Heart right ventricle (tissue), 16 donors: ENCODE measurements at regions not wholly inside any gene's neighbourhood (a gene's known extent, or its start where the extent isn't known, plus 50 kb on each side); places are given as distances from the start of the nearest gene placed in this dataset.

Experiments used
- ATAC-seq, 8 donors: fragments of 200-7000 bp; cut with Tn5 transposase; one replicate each; pipeline ENCODE4 v1.9.1; 2020; ENCODE audit warnings: mild to moderate bottlenecking in 8 of 8, moderate library complexity in 8 of 8, moderate number of reproducible peaks in 1 of 8
- DNase-seq, 2 donors: peaks; one replicate each; pipeline ENCODE4 v3.0.0-alpha.2; 2020
- H3K27ac ChIP-seq, 10 donors: fragments of 200-600 bp; sonication (generic) in 2 of 10; one replicate each; pipeline versions ENCODE4 v1.5.0 to v1.8.0; 2020 to 2022; ENCODE audit warnings: mild to moderate bottlenecking in 3 of 10
- H3K27me3 ChIP-seq, 7 donors: fragments of 200-600 bp; one replicate each; pipeline ENCODE4 v1.8.0; 2021 to 2022; ENCODE audit warnings: mild to moderate bottlenecking in 2 of 7
- H3K36me3 ChIP-seq, 9 donors: fragments of 200-600 bp; sonication (generic) in 1 of 9; one replicate each; pipeline versions ENCODE4 v1.5.0 to v1.8.0; 2020 to 2022; ENCODE audit warnings: mild to moderate bottlenecking in 2 of 9
- H3K4me1 ChIP-seq, 9 donors: fragments of 200-600 bp; sonication (generic) in 1 of 9; one replicate each; pipeline versions ENCODE4 v1.5.0 to v1.8.0; 2020 to 2022; ENCODE audit warnings: mild to moderate bottlenecking in 4 of 9
- H3K4me3 ChIP-seq, 10 donors: fragments of 200-600 bp; sonication (generic) in 2 of 10; one replicate each; pipeline versions ENCODE4 v1.5.0 to v1.8.0; 2020 to 2022; ENCODE audit warnings: mild to moderate bottlenecking in 7 of 10, moderate library complexity in 2 of 10
- H3K9me3 ChIP-seq, 11 donors: fragments of 200-600 bp in 10 of 11; sonication (generic) in 2 of 11; one replicate each; pipeline versions ENCODE4 v1.5.0 to v1.8.0; 2013 to 2022; ENCODE audit warnings: mild to moderate bottlenecking in 2 of 11, control low read depth in 1 of 11, moderate library complexity in 1 of 11
- CTCF ChIP-seq, 9 donors: fragments of 200-600 bp; sonication (generic) in 2 of 9; IDR thresholded peaks; one replicate each; pipeline versions ENCODE4 v1.5.0 to v1.8.0; 2021 to 2022; ENCODE audit warnings: antibody characterized with exemption in 9 of 9, mild to moderate bottlenecking in 5 of 9, moderate library complexity in 1 of 9
- WGBS, 2 donors: extraction: QIAGEN DNeasy Blood & Tissue Kit; methylation state at CpG; one replicate each; pipeline ENCODE4 v1.1.7; 2013; ENCODE audit warnings: inconsistent platforms in 1 of 2; 5-methylcytosine and 5-hydroxymethylcytosine counted together
- intact Hi-C, 10 donors: fragments of 100-400 bp; cut with DNase I; formaldehyde crosslinking; loops; one replicate each; pipeline versions ENCODE4 v1.11.1 to v1.14.2; 2022
- donor health status: Arrhythmogenic right ventricular cardiomyopathy.
- donor health status: ischemic (EF 13 %, LVEDD 7.1; RV severe dilation, severe dysfunction).
- donor health status: healthy with polysubstance abuse.
- donor health status: DM: no; HTN: yes; CAD: no.
- donor health status: DM: no; HTN: no; CAD: no.
- donor health status: ischemic (EF 25% LVEDD 6.9; RV normal size, moderate dysfunction).
- donor health status: ischemic (EF 25% LVEDD 5.7; RV mildly dilated, moderate dysfunction).
- donor health status: healthy.
- donor health status: DM: yes; HTN: yes; CAD: no.
- donor health status: Ischemic cardiomyopathy.
- donor health status: ischemic (EF 35%, LVEDD 5.7; RV mildly dilated, moderate dysfunction).
- donor health status: nonischemic (EF 11% LVEDD 7.7; RV severe dilation, severe dysfunction).
- donor health status: DM: yes; HTN: yes; CAD: no.
- donor health status: PGD.
- donor health status: ischemic (EF 29% LVEDD 5.4; RV normal size, mild dysfunction).
- donor health status: nonischemic (EF 23%, LVEDD 6.1; RV moderate dilation, normal function).

- no peak for TF ChIP-seq CTCF (IDR thresholded peaks at IDR 0.05)
- 100% methylated on average over 1 of the region's 1 CpG for WGBS, 2 donors
- Histone ChIP-seq H3K27me3 (no peaks in the 10 kb centered on the region), H3K27ac (no peak overlapping the region), H3K4me1 (no peaks in the 10 kb centered on the region), H3K4me3 (no peak overlapping the region), H3K36me3 (no peaks in the 10 kb centered on the region), H3K9me3 (no peaks in the 10 kb centered on the region)
- intact Hi-C loops, result no loop called here
- ATAC-seq (no peak), DNase-seq (no peak)
Measured at GRCh38 chr13:59521549-59521948, 642.2 kb downstream of the DIAPH3 start.

GRCh38 chr13:59522652-59523051 lies 641.1 kb downstream of the DIAPH3 start:
- TF ChIP-seq CTCF (IDR thresholded peaks at IDR 0.05), result no peak
- intact Hi-C loops, result no loop called here
- Histone ChIP-seq H3K36me3 (no peaks in the 10 kb centered on the region), H3K9me3 (no peaks in the 10 kb centered on the region), H3K27me3 (no peaks in the 10 kb centered on the region), H3K4me3 (no peak overlapping the region), H3K4me1 (no peaks in the 10 kb centered on the region), H3K27ac (no peak overlapping the region)
- ATAC-seq (no peak), DNase-seq (no peak)

- Histone ChIP-seq H3K4me1 (peaks cover 0 to 22% (median 15%) of the 10 kb centered on the region in 9 donors), H3K27me3 (no peaks in the 10 kb centered on the region), H3K9me3 (no peaks in the 10 kb centered on the region), H3K36me3 (no peaks in the 10 kb centered on the region), H3K27ac (no peak overlapping the region), H3K4me3 (no peak overlapping the region)
- ATAC-seq (no peak), DNase-seq (no peak)
- WGBS, 2 donors, result 92 to 99% methylated on average over 3 of the region's 3 CpGs
- TF ChIP-seq CTCF (IDR thresholded peaks at IDR 0.05), result no peak
- intact Hi-C loops, result no loop called here
Measured at GRCh38 chr13:59527500-59527899, 636.2 kb downstream of the DIAPH3 start.

GRCh38 chr13:59531571-59532091 lies 632.1 kb downstream of the DIAPH3 start:
- peak overlapping the region in 9 of 10 donors; percentile 34 to 81 (median 69) for H3K27ac ChIP-seq
- no peak for TF ChIP-seq CTCF (IDR thresholded peaks at IDR 0.05)
- H3K4me3 ChIP-seq, result no peak overlapping the region
- H3K4me1 ChIP-seq, result peaks cover 0 to 51% (median 29%) of the 10 kb centered on the region in 9 donors
- intact Hi-C loops, result loop anchor here in 3 of 10 donors (5.0 to 10.0 kb wide), 4 partner anchors 47 to 146 kb away; no protein-coding TSS in a partner anchor
- DNase-seq (peak; percentile 81 to 92), ATAC-seq (peak; percentile 74 to 94 (median 90))
- WGBS, 2 donors, result 11 to 15% methylated on average over 9 of the region's 9 CpGs
- H3K27me3 ChIP-seq, result no peaks in the 10 kb centered on the region
- no peaks in the 10 kb centered on the region for H3K9me3 ChIP-seq
- no peaks in the 10 kb centered on the region for H3K36me3 ChIP-seq
